Activated naive CD4-positive, alpha-beta T cell treated with anti-CD3 and anti-CD28 coated beads, Interleukin-2, amount 50 U/mL, for 72 hours (primary cell): ENCODE measurements at regions not wholly inside any gene's neighbourhood (a gene's known extent, or its start where the extent isn't known, plus 50 kb on each side); places are given as distances from the start of the nearest gene placed in this dataset.
"Not testable (repeated sequence)": the region's sequence is repeated elsewhere in the genome, so short reads cannot be mapped to it uniquely, and the experiment has no call there.

Source experiments
- ATAC-seq, 2 donors: fragments of 150-1000 bp; cut with Tn5 transposase; 2 replicates each; pipeline ENCODE4 v1.10.0; 2021; ENCODE audit warnings: mild to moderate bottlenecking in 2 of 2, moderate library complexity in 2 of 2
- DNase-seq, 2 donors: peaks; one replicate each; pipeline ENCODE4 v3.0.0; 2021 to 2022; ENCODE audit warnings: low spot score in 2 of 2
- H3K27ac Mint-ChIP-seq, 2 donors: one replicate each; pipeline ENCODE4 v1.8.0; 2022; ENCODE audit warnings: mild to moderate bottlenecking in 2 of 2, mixed read lengths in 2 of 2
- H3K36me3 Mint-ChIP-seq, 2 donors: one replicate each; pipeline ENCODE4 v1.8.0; 2022; ENCODE audit warnings: mixed read lengths in 2 of 2
- H3K9me3 Mint-ChIP-seq, 2 donors: one replicate each; pipeline ENCODE4 v1.8.0; 2022; ENCODE audit warnings: mixed read lengths in 2 of 2

DNA sequence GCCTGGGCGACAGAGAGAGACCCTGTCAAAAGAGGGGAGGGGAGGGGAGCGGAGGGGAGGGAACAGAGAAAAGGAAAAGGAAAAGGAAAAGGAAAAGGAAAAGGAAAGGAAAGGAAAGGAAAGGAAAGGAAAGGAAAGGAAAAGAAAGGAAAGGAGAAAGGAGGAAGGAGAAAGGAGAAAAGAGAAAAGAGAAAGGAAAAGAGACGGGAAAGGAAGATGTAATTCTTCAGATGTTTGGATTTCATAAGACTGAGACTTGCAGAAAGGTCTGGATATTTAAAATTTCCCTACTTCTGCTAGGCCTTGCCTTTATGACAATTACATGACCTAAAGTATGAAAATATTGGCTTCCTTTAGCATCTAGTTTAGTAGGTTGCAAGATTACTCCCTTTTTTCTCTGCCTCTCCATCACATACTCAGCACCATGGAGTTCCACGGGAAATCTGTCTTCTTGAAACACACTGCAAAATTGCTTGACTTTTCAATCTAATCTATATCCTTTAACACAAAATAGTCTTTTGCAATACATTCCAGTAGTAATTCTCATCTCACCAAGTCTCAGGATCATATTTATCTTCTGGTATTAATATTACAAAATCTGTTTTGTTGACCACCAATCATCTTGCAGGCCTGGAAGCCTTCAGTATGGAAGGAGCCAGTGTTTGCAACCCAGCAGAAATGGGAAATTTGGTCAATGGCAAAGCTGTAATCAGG, 383.5 kb downstream of the ZEB2 start:
- no peak for ATAC-seq
- Mint-ChIP-seq H3K36me3 (no peaks in the 10 kb centered on the region), H3K9me3 (peaks cover 0 to under 1% of the 10 kb centered on the region in 2 donors)

GRCh38 chr2:144133936-144134665, 385.8 kb downstream of the ZEB2 start:
- H3K27ac Mint-ChIP-seq: no peak overlapping the region

More for the DNA sequence above, 383.5 kb downstream of the ZEB2 start:
- H3K27ac Mint-ChIP-seq: no peak overlapping the region
- no peak for DNase-seq

GRCh38 chr2:144132357-144132756, 387.6 kb downstream of the ZEB2 start:
- H3K27ac Mint-ChIP-seq: no peak overlapping the region

More at GRCh38 chr2:144133936-144134665, 385.8 kb downstream of the ZEB2 start:
- no peak for DNase-seq
- H3K36me3 Mint-ChIP-seq: no peaks in the 10 kb centered on the region
- ATAC-seq: no peak
- peaks cover 0 to 5% of the 10 kb centered on the region in 2 donors for H3K9me3 Mint-ChIP-seq

DNA sequence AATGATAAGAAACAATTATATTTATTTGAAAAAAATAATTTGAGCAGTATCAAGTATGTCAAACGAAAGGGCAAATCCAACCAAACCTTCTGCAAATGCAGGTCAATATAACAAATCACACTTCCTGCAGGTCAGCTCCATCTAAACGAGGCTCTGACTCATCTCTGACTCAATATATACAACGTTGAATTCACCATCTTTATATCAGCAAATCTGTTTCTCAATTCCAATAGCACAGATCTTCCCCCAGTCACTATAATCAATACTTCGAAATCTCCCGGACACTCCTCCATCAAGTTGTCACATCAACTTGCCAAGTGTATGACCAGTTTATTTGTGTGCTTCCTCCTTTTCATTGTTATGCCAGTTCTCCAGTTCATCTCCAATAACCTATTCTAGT, 388.9 kb downstream of the ZEB2 start:
- no peak overlapping the region for H3K27ac Mint-ChIP-seq
- DNase-seq (no peak), ATAC-seq (no peak)
- H3K36me3 Mint-ChIP-seq: no peaks in the 10 kb centered on the region
- peaks cover 0 to 5% of the 10 kb centered on the region in 2 donors for H3K9me3 Mint-ChIP-seq

More at GRCh38 chr2:144132357-144132756, 387.6 kb downstream of the ZEB2 start:
- Mint-ChIP-seq H3K36me3 (no peaks in the 10 kb centered on the region), H3K9me3 (peaks cover 0 to 5% of the 10 kb centered on the region in 2 donors)
- no peak for DNase-seq
- no peak for ATAC-seq

- DNase-seq (no peak), ATAC-seq (no peak)
- peaks cover 0 to 3% of the 10 kb centered on the region in 2 donors for H3K36me3 Mint-ChIP-seq
- H3K9me3 Mint-ChIP-seq: peaks cover 0 to 5% of the 10 kb centered on the region in 2 donors
- H3K27ac Mint-ChIP-seq: no peak overlapping the region
Measured at GRCh38 chr2:144130551-144130950, 389.4 kb downstream of the ZEB2 start.

- peak in 1 of 2 donors; percentile 87 for ATAC-seq
Measured at GRCh38 chr2:144128130-144128746, 391.7 kb downstream of the ZEB2 start.

DNA sequence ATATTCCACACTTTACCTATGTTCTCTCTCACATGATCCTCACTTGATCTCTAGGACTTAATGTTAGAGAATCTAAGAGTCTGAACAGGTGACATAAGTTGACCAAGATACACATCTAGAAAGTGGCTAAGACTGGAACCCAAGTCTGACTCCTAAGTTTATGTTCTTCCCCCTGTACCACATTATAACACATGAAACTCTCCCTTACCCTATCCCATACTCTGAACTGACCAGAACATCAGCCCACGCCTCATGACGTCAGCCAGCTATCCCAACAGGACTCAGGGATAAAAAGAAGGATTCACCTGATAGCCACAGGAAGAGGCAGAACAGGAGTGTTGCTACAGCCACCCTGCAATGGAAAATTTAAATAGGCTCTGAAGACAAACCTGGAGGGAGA, 392.2 kb downstream of the ZEB2 start:
- Mint-ChIP-seq H3K9me3 (peaks cover 0 to 5% of the 10 kb centered on the region in 2 donors), H3K36me3 (peaks cover 0 to 6% of the 10 kb centered on the region in 2 donors), H3K27ac (no peak overlapping the region)
- no peak for DNase-seq
- no peak for ATAC-seq

More at GRCh38 chr2:144128130-144128746, 391.7 kb downstream of the ZEB2 start:
- peaks cover 0 to 6% of the 10 kb centered on the region in 2 donors for H3K36me3 Mint-ChIP-seq
- H3K27ac Mint-ChIP-seq: no peak overlapping the region
- no peak for DNase-seq
- H3K9me3 Mint-ChIP-seq: peaks cover 0 to 5% of the 10 kb centered on the region in 2 donors

GRCh38 chr2:144126302-144126701, 393.6 kb downstream of the ZEB2 start:
- ATAC-seq: no peak

DNA sequence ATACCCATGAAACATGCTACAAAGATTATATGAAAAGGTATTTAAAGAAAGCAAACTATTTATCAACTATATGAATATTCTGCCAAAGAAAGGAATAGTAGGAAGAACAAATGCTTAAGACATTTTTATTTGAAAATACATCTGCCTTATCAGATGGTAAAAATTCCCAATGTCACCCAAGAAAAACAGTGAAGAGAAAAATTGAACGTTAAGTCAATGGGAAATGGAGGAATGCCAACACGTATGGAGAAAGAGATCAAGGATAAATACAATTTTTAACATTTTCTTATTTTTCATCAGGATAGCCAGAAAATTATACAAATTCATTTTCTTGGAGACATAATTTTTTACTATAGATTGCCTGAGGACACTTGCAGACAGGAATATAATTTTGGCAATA, 394.2 kb downstream of the ZEB2 start:
- Mint-ChIP-seq H3K36me3 (peaks cover 0 to 6% of the 10 kb centered on the region in 2 donors), H3K9me3 (no peaks in the 10 kb centered on the region), H3K27ac (no peak overlapping the region)
- ATAC-seq (no peak), DNase-seq (no peak)

More at GRCh38 chr2:144126302-144126701, 393.6 kb downstream of the ZEB2 start:
- Mint-ChIP-seq H3K9me3 (peaks cover 0 to 3% of the 10 kb centered on the region in 2 donors), H3K36me3 (peaks cover 0 to 6% of the 10 kb centered on the region in 2 donors), H3K27ac (no peak overlapping the region)
- no peak for DNase-seq

DNA sequence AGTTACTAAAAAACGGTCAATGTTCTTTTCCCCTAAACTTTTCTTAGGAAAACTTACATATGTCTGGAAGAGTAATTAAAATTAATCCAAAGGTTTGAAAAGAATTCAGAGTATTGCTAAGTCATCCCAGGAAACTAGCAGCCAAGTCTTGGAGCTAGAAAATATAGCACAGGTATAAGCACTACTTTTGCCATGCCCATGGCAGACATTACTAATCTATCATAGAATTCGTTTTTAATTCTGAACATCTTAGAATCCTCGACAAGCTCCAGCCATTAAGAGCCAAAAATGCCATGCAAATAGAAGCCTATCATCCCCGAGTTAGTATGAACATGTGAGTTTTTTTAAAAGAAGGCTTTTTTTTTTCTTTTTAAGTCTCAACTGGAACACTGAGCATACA, 395.0 kb downstream of the ZEB2 start:
- Mint-ChIP-seq H3K36me3 (peaks cover 0 to 6% of the 10 kb centered on the region in 2 donors), H3K27ac (no peak overlapping the region), H3K9me3 (no peaks in the 10 kb centered on the region)
- ATAC-seq (no peak), DNase-seq (no peak)

DNA sequence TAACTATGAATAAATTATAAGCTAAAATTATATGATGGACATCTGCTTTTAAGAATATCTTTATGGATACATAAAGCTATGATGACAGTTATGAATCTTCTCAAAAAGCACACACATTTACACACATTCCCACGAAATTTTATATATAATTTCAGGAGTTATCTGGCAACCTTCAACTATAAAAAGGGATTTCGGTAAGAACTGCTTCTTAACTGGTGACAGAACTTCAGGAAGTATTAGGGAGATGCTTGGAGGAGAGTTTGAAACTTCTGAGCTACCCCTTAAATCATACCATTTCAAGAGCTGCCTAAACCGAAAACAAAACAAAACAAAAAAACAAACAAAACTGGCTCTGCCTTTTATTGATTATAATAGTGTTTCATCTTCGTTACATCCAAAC, 399.4 kb downstream of the ZEB2 start:
- H3K27ac Mint-ChIP-seq: no peak overlapping the region
- H3K9me3 Mint-ChIP-seq: no peaks in the 10 kb centered on the region
- no peak for ATAC-seq
- H3K36me3 Mint-ChIP-seq: peaks cover 0 to 2% of the 10 kb centered on the region in 2 donors
- no peak for DNase-seq

DNA sequence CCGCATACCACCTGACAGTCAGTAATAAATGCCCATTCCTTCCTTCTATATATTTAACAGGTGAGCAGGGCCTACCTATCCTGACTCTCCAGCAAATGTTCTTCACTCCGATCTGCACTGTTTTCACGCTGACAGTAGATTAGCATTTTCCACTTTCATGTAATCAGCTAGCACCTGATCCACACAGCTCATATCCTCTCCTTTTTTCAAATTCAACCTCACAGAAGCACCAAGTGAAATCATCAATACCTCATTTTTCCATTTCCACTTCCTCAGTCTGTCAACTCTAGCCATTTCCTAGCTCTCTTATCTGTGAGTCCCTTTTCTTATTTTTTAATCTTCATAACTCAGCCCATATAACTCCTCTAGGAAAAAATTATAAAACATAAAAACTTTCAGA, 402.8 kb downstream of the ZEB2 start:
- Mint-ChIP-seq H3K9me3 (peaks cover 0 to 8% of the 10 kb centered on the region in 2 donors), H3K36me3 (peaks cover 0 to 8% of the 10 kb centered on the region in 2 donors), H3K27ac (no peak overlapping the region)
- ATAC-seq (peak; percentile 22 to 31), DNase-seq (no peak)

- peaks cover 0 to 8% of the 10 kb centered on the region in 2 donors for H3K36me3 Mint-ChIP-seq
- ATAC-seq: no peak
- H3K9me3 Mint-ChIP-seq: peaks cover 0 to 8% of the 10 kb centered on the region in 2 donors
- DNase-seq: no peak
- no peak overlapping the region for H3K27ac Mint-ChIP-seq
Measured at GRCh38 chr2:144115739-144116291, 404.1 kb downstream of the ZEB2 start.

- DNase-seq: no peak
- Mint-ChIP-seq H3K36me3 (peaks cover 0 to 8% of the 10 kb centered on the region in 2 donors), H3K27ac (no peak overlapping the region), H3K9me3 (peaks cover 0 to 8% of the 10 kb centered on the region in 2 donors)
- no peak for ATAC-seq
Measured at GRCh38 chr2:144114760-144115159, 405.2 kb downstream of the ZEB2 start.

GRCh38 chr2:144111437-144111836, 408.5 kb downstream of the ZEB2 start:
- peaks cover 18 to 32% of the 10 kb centered on the region in 2 donors for H3K36me3 Mint-ChIP-seq
- peaks cover 9 to 17% of the 10 kb centered on the region in 2 donors for H3K9me3 Mint-ChIP-seq
- DNase-seq (no peak), ATAC-seq (no peak)
- no peak overlapping the region for H3K27ac Mint-ChIP-seq

GRCh38 chr2:144106104-144106503, 413.8 kb downstream of the ZEB2 start:
- peaks cover 37 to 46% of the 10 kb centered on the region in 2 donors for H3K36me3 Mint-ChIP-seq
- H3K9me3 Mint-ChIP-seq: peaks cover 19 to 23% of the 10 kb centered on the region in 2 donors
- H3K27ac Mint-ChIP-seq, ATAC-seq, DNase-seq: not testable (repeated sequence)

DNA sequence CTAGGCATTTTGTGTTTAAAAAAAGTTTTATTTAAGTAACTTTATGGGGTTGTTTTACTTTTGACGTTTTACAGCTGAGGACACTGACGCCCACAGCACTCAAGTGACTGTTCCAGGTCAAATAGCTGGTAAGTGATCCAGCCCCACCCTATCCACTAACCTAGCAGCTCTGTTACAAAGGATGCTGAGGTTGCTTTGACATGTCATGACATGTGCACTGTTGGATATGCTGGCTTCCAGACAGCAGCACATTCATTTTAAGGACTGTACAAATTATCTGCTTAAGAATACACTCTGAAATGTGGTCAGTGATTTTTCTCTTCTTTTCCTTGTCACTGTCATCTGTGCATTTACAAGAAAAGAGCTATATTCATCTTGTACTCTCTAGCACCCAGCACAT, 417.5 kb downstream of the ZEB2 start:
- DNase-seq (no peak), ATAC-seq (no peak)
- Mint-ChIP-seq H3K9me3 (peaks cover 19 to 23% of the 10 kb centered on the region in 2 donors), H3K27ac (no peak overlapping the region), H3K36me3 (peaks cover 29 to 35% of the 10 kb centered on the region in 2 donors)
